NCI-H748 (cell line): ENCODE measurements at regions not wholly inside any gene's neighbourhood (a gene's known extent, or its start where the extent isn't known, plus 50 kb on each side); places are given as distances from the start of the nearest gene placed in this dataset.

Experiments
- DNase-seq: peaks from one replicate; lab custom pipeline; 2025; ENCODE audit not compliant: unreplicated experiment; lab: John Stamatoyannopoulos, UW

DNA sequence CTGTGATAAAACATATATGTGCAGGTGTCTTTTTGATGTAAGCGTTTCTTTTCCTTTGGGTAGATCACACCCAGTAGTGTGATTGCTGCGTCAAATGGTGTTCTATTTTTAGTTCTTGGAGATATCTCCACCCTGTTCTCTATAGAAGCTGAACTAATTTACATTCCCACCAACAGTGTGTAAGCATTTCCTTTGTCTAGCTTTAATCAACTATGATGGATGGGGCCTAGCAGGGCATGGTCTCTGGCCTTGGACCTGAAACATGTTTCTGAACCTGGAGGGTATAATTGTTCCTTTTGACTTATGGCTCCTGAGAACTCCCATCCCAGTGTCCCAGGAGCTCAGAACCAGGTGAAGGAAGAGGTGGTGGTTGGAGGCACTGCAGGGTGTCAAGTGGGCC is 93.9 kb downstream of the HAPSTR1 start:
- no peak for DNase-seq

DNA sequence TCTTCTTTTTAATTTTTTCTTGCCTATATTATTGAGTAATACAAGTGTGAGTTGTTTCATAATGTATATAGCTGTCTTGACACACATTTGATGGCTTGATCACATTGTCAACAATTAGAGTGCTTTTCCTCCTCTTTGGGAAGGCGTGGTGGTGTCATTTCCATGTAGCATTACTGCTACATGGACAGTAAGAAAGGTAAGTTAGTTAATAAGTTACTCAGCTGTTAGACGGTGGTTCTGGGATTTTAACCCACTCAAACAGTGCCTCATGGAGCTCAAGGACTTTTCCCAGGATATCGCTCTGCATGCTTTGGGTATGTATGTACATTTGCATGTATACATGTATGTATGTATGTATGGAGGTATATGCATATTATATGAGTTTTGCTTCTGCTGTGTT is 94.6 kb downstream of the HAPSTR1 start:
- DNase-seq, result no peak

DNA sequence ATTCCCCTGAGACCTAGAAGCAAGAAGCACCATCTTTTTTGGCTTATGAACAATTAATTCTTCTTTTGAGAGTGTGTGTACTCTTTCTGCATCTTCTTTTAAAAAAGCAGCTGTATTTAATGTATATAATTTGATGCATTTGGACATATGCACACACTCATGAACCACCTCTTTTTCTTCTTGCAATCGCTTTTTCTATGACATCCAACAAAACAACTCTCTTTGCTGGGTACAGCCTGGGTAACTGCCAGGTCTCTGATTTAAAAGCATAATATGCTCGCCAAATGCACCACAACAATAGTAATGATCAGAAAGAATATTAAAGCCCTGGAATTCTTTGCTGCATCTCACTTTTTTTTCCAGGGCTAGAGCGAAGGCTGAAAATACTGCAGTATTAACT is 97.3 kb downstream of the HAPSTR1 start:
- no peak for DNase-seq

DNA sequence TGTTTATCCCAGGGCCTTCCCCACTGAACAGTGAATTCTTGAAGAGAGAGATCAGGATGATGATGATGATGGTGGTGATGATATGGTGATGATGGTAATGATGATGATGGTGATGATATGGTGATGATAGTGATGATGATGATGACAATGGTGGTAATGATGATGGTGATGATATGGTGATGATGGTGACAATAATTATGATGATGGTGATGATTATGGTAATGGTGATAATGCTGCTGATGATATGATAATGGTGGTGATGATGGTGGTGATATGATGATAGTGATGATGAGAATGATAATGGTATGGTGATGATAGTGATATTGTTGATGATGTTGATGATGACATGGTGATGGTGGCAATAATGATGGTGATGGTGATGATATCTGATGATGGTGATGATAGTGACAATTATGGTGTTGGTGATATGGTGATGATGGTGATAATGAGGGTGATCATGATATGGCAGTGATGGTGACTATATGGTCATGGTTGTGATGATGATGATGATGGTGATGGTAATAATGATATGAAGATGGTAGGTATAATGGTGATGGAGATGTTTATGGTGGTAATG is 99.9 kb downstream of the HAPSTR1 start:
- DNase-seq, result no peak

DNA sequence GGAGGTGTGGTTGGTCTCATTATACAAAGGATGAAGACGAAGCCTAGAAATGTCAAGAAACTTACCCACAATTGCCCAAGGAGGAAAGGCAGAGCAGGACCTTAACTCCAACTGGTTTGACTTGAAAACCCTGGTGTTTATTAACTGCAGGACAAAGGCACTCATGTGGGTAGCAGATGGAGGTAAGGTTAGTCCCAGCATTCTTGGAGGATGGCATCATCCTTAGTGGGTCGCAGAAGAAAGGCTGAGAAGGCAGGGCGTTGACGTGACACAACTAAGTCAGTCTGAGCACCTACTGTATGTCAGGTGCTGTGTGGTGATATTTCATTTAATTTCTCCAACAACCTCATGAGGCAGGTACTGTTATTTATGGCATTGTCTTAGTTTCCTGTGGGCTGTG is 101.3 kb downstream of the HAPSTR1 start:
- no peak for DNase-seq

DNA sequence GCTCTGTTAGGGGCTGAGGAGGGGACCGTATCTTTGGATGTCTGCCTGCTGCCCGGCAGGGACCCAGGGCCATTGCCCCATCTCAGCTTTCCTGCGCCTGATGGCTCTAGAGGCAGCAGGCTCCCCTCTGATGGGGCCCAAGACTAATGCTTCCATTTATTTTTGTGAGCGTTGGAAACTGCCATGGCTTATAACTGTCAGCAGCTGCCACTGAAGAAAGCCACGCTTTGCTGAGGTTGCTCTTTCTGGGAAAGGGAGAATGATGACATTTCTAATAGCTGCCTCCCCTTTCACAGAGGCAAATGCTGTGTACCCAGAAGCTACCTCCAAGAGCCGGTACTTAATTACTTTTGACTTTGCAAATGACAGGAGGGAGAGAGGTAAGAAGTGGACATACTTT is 103.8 kb downstream of the HAPSTR1 start:
- no peak for DNase-seq

DNA sequence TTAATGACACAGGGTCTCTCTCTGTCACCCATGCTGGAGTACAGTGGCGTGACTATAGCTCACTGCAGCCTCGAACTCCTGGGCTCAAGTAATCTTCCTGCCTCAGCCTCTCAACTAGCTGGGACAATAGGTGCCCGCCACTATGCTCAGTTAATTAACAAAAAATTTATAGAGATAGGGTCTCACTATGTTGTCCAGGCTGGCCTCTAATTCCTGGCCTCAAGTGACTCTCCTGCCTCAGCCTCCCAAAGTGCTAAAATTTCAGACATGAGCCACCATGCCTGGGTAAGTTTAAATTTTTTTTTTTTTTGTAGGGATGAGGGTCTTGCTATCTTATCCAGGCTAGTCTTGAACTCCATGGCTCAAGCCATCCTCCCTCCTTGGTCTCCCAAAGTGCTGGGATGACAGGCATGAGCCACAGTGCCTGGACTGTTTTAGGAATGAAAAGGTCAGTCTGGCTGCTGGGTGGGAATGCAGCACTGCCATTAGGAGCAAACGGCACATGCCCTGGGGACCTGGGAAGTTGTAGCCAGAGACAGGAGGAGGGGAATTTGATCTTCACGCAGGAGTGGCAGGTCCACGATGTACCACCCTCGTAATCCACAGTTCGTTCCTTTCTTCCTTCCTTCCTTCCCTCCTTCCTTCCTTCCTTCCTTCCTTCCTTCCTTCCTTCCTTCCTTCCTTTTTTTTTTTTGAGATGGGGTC is 106.7 kb downstream of the HAPSTR1 start:
- DNase-seq, result no peak

DNA sequence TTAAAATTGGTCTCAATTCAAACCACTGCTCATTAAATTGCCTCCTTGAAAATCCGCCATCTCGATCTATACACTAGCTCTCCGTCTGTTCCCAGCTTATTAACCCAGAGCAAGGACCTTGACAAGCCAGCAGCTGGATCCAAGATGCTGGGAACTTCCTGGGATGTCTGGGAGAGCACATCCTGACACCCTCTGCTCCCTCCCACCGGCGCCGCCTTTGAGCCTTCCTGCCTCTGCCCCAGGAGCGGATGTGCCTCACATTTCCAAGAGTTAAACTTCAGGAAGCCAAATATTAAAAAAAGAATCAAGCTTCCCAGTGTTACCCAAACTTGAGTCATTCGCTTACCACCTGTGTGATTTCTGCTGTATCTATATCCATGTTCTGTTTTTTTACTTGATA is 107.9 kb downstream of the HAPSTR1 start:
- DNase-seq, result no peak

DNA sequence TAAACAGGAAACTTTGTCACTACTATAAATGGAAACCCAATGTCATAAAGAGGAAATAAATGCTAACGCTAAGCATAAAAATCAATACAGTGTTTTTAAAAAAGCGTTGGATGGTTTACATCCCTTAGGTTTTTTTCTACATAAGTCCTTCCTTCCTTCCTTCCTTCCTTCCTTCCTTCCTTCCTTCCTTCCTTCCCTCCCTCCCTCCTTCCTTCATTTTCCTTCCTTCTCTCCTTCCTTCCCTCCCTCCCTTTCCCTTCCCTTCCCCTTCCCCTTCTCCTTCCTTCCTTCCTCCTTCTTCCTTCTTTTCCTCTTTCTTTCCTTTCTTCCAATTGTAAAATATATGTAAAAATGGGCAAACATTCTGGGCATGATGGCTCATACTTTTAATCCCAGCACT is 108.3 kb downstream of the HAPSTR1 start:
- DNase-seq, result no peak

DNA sequence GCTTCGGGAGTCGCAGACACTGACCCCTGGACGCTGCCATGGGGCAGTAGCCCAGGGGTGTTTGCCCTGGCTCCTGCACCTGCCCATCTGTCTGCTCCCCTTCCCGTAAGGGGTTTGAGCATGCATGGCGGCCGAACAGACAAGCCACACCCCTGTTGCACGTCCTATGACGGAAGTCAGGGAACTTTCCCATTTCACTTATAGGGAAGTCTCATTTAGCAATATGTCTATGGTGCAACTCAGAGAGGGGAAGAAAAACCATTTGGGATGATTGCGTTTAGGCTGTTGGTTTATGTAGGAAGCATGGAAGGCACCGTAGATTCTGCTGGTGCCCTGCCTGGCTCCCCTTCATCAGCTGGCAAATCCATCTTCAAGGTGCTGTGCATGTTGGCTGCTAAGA is 112.5 kb downstream of the HAPSTR1 start:
- no peak for DNase-seq

DNA sequence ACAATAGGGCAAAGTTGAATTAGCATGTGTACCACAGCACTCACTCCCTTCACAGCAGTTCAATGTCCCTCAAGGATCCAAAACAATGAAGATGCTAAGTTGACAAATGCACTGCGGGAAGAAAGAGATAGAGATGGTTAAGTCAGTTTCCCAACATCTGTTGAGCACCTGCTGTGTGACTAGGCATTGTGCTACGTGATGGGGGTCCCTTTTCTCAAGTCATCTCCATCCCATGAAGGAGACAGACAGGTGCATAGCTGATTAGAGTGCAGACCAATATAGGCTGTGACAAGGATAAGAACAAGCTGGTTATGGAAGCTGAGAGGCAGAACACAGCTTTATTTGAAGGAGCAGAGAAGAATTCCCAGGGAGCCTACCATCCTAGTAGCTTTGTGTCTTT is 114.2 kb downstream of the HAPSTR1 start:
- DNase-seq, result no peak

DNA sequence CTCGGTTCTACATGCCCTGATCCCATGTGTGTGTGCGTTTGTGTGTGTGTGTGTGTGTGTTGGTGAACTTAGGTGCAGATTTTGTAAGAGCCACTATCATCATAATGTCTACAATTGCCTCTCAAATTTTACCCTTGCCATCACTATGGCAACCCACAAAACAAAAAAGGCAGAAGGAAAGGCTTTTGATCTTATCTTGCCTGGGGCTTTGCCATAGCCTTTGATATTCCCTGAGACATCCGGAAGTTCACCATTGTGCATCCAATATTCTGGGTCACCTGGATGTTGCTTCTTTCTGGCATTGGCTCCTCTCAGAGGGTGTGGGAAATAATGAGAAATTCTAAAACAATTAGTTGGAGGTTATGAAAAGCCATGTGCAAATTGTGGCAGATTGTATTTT is 114.7 kb downstream of the HAPSTR1 start:
- DNase-seq, result peak; percentile 9

DNA sequence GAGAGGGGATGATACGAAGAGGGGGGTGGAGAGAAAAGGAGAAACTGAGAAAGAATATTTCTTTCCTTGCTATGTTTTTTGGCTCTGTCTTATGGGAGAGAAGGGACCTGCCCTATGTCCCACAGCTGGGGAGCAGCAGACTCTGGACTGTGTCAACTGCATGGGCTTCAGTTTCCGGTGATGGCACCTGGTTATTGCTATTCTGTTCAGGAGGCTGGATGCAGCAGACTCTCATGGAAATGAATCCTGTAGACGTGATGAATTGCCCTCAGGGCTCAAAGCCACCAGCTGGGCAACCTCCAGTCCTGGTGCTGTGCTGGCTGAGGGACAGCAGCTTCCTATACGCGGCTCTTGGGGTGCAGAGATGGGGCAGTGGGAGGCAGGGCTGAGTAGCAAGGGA is 121.2 kb downstream of the HAPSTR1 start:
- no peak for DNase-seq

DNA sequence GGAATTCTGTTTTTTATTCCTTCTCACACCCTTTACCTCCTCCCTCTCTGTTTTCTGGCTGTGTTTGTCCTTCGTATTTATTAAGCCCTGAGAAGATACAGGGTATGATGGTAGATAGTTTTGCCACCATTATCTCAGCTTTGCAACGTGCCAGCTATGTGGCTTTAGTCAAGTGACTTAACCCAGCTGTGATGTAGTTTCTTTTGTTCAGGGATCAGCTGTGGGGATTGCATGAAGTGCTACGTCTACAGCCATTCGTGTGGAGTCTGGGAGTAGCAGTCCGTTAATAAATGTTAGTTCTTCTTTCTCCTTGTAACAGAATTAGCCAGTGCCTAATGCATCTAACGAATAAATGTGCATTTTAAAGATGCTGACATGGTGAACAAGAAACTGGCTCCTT is 128.4 kb downstream of the HAPSTR1 start:
- DNase-seq, result no peak

DNA sequence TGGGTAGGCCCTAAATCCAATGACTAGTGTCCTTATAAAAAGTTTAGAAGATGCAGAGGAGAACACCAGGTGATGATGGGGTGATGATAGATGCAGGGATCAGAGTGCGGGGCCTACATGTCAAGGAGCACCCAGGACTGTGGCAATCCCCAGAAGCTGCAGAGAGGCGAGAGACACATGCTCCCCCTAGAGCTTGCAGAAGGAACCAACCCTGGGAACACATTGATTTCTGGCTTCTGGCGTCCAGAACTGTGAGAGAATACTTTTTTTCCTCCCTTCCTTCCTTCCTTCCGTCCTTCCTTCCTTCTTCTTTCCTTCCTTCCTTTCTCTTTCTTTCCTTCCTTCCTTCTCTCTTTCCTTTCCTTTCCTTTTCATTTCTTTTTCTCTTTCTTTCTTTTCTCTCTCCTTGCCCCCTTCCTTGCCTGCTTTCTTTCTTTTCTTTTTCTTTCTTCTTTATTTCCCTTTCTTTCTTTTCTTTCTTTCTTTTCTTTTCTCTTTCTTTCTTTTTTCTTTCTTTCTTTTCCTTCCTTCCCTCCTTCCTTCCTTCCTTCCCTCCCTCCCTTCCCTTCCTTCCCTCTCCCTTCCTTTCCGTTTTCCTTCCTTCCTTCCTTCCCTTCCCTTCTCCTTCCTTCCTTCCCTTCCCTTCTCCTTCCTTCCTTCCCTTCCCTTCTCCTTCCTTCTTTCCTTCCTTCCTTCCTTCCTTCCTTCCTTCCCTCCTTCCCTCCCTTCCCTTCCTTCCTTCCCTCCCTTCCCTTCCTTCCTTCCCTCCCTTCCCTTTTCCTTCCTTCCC is 134.3 kb downstream of the HAPSTR1 start:
- peak; percentile 2 for DNase-seq

DNA sequence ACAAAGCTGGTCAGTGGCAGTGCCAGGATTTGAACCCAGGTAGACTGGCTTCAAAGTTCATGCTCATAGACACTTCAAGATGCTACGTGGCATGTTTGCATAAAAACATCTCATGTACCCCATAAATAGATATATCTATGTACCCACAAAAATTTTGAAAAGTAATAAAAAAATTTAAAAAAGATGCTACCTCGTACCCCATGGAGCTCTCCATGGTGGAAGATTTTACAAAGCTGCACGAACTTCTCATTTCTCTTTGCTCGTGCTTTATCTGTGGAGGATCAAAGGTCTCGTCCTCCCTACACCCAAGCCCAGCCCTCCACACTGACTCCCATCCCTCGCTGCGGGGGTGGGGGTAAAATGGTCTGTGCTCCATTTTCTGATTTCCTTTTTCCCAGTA is 135.5 kb downstream of the HAPSTR1 start:
- DNase-seq, result no peak

DNA sequence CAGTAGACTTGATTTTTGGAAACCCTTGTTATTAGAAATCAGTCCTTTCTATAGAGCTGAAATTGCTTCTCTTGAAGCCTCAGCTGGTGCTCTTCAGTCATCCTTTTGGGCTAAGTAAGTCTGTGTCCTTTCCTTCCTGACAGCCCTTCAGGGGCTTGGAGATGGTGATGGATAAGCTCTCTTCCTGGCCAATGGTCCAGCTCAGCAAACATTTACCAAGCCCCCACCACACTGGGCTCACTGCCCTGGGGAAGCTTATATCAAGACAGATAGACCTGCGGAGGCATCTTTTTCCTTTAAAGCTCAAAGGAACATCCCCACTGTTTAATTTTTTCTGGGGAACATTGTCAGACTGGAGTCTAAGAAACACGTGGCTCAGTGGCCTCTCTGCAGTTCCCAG is 139.6 kb downstream of the HAPSTR1 start:
- no peak for DNase-seq

DNA sequence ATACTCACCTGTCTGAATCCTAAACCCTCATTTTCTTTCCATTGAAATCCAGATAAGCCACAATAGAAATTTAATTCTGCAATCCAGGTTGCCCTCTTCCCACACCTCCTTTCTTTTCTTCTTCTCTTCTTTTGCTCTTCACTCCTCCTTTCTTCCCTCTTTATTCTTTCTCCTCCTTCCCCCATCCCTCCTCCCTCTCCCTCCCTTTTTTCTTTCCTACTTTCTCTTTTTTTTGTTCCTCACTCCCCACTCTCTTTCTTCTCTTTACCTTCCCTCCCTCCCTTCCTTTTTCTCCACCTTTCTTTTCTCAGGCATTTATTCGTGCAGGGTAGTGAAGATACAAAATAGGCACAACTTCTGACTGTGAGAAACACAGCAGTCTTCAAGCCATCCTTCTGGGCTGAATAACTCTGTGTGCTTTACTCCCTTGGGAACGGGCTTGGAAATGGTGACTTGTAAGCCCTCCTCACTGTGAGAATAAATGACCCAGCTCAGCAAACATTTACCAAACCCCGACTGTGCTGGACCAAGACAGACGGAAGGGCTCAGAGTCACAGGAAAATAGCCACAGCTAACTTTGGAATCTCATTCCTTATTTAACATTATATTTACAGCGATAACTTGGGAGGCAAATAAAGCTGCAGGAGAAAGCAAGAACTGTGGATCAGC is 140.8 kb downstream of the HAPSTR1 start:
- no peak for DNase-seq

DNA sequence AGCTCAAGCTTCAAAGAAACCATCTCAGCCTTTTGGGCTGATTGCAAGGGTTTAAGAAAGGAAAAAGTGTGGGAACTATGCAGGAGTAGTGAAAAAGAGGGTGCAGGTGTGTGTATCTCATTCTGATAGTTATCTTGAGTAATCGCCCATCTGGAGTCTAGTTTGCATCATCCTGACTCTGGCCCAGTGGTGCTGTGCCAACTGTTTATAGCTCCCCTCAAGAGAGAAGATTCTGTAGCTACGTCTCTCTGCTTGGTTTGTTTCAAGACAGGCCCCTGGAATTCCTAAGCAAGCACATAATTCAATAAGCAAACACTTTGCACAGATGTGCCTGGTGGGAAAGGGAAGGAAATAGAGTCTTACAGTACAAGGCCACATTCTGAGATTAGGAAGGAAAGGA is 144.4 kb downstream of the HAPSTR1 start:
- DNase-seq, result no peak

DNA sequence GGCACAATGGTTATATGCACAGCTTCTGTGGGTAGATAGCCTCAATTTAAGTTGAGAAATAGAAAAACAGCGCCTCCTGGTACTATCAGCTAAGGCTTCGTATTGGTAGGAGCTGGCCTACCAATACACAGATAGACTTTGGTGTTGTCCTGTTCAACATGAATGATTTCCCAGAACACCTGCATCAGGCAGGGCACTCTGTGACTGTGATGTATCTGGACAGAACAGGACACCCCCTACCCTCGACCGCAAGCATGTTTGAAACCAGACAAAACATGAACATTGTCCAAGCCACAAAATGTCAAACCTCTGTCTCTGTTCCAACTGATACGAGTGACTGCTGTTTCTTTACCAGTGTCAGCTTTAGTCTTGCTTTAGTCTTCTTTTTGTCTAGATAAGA is 144.9 kb downstream of the HAPSTR1 start:
- no peak for DNase-seq

DNA sequence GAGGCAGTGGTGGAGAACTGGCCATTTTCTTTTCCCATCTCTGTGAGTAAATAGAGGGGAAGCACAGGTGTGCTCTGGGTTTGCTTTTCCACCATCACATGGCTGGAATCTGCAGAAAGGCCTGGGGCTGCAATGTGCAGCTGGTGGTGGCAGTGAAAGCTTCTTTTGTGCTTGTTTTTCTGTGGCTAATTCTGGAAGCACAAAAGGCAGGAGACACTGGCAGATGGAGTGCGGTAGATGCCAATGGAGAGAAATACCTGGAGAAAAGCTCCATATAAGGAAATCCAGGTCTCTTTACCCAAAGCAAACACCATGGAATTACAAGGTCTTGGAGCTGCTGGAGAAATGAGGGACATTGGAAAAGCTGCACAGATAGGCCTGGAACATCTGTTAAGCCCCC is 146.9 kb downstream of the HAPSTR1 start:
- no peak for DNase-seq

DNA sequence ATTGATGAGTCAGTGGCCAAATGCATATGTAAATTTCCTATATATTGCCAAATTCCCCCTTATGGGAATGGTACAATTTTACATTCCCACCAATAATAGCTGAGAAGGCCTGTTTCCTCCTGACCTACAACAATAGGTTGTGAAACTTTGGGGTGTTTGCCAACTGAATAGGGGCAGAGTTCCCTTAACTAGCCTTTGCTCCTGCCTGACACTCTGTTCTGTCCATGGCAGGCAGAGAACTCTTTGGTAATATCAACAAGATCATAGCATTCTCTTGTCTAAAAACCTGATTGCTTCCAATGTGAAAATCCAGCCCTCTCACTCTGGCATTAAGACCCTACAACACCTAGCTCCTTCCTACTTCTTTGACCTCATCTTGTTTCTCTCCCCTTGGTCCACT is 149.7 kb downstream of the HAPSTR1 start:
- no peak for DNase-seq
